ENCODE measurements at regions not wholly inside any gene's neighbourhood (a gene's known extent, or its start where the extent isn't known, plus 50 kb on each side); places are given as distances from the start of the nearest gene placed in this dataset.

DNA sequence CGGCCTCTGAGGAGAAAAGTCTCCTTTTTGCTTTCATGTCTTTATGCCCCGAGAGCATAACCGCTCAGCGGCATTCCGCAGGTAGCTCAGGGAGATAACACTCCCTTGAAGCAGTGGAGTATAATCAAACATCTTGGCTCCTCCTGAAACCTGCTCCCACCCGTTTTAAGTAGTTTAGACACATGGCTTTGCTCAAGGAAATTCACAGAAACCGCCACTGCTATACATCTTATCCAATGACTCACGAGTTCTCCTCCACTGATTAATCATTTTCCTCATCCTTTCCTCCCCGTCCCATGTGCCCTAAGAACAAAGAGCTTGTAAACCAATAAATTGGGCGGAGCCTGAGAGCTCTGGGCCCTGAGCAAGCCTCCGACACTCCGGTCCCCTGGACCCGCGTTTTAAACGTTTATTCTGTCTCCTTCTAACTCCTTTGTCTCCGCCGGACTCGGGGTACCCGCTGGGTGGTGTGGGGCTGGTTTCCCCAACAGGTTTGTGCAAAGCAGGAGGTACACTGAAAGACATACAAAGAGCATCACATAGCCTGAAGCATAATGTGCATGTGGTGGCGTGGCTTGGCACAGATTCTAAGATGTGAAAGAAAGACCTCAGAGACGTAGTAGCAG, 401.2 kb downstream of the TLL1 start:
- no peak for DNase-seq (ENCODE audit: low spot score)

DNA sequence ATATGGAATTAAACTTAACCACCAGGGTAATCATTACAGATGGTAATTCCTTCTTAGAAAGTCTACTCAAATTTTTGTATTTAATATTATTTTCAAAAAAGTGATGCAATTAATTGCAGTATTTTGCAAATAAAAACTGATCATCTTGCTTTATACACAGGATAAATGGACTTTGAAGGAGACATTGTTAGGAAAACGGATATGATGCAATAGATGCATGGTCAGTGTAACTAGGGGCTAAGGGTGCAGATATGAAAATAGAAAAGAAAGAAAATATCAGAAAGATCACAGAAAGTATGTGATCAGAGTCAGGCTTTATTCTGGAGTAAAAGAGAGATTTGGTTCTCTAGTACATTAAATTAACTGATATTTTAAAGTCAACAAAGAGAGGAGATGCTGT, 401.7 kb downstream of the TLL1 start:
- no peak for DNase-seq (ENCODE audit: low spot score)

DNA sequence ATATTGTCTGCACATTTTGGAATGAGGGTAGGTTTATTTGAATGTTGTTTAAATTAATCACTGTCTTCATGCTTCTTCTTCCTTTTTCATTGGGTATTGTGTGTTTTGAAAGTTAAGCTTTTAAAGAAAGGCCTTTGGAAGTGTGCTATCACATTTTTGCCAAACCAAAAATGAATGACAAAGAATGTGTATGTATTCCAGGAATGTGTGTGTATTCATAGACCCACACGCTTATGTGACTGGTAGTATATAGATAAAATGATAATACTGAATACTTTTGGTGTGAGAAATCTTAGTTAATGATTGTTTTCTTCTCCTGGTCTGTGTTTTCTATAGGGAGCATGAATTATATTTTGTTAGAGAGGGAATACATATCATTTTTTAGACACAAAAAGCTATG, 404.4 kb downstream of the TLL1 start:
- DNase-seq (ENCODE audit: low spot score): no peak

DNA sequence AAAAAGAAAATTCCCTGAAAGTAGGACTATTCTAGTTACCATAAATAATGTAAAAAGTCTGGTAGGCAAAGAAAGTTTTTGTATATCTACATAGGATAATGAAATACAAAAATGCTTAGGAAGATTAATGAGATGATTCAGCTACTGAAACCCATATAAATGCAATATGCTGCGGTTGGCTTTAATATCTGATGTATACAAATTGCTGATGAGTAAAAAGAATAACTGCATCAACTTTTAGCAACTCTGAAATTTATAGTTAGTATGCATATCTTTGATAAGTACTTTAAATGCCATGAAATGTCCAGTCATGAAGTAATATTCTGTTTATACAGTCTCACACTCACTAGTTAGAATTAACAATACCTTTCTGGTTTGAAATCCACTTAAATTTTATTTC, 404.8 kb downstream of the TLL1 start:
- no peak for DNase-seq (ENCODE audit: low spot score)

DNA sequence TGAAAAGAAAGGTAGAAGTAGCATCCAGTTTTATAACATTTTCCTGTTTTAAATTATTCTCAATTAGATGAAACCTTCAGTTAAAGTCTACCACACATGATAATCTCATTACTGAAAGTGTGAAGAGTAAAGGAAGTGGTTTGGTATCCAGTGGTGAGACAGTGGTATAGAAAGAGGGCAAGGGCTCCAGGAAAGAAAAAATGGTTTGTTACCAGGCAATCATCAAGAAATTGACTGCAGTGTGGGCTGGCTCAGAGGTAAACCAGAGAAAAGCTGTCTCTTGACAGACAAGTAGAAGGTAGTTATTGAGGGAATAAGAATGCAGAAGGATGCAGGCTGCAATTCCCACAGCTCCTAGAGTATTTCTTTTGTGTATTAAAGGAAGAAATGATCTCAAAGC, 406.2 kb downstream of the TLL1 start:
- no peak for DNase-seq (ENCODE audit: low spot score)

DNA sequence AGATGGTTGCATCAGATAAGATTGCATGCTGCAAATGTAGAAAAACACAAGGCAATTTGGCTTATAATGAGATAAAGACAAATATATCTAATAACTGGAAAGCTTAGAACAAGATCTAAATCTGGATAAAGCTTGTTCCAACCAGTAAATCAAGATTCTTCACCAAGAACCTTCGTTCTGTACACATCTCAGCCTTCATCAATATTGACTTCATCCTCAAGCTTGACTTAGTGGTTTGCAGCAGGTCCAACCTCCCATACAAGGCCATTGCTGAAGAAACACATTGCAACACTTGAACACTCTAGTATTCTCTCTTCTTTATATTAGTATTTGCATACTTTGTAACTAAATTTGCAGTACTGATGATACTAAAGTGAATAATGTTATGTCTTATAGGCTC, 407.6 kb downstream of the TLL1 start:
- no peak for DNase-seq (ENCODE audit: low spot score)

DNA sequence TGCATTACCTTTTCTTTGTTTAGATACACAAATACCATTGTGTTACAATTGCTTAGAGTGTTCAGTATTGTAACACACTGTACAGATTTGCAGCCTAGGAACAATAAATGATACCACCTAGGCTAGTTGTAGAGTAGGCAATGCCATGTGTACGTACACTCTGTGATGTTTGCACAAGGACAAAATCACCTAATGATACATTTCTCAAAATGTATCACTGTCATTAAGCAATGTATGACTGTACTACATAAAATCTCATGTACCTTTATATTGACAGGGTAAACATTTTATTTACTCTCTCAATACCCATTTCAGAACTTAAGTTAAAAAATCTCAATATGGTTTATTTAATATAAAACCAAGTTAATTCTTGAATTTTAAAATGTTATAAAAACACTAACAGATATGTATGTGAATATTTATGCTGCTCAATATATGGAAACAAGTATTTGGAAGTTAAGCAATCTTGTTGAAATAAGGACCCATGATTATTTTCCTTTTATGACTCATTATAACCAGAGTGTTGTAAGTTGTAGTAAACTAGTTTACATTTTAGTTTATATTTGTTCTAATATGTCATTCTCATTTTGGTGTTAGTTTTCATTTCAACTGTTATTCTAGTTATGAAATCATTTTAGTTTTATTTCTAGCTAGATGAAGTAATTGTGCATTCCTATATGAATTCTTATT, 409.2 kb downstream of the TLL1 start:
- DNase-seq (ENCODE audit: low spot score): no peak

DNA sequence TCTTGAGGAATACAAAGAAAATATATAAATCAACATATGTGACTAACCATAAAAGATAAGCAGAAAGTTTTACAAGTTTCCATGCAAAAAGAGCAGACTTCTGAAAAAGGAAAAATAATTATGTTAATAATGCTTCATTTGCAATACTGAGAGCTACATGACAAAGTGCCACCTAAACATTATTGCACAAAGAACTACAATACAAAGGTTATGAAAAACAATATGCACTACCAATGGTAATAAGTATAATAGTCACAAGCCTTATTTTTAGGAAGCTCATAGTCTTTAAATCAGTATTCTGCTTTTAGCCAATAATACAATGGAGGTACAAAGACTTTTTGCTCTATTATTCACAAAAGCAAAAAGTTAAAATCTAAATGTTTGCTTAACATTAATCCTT, 411.2 kb downstream of the TLL1 start:
- no peak for DNase-seq (ENCODE audit: low spot score)

DNA sequence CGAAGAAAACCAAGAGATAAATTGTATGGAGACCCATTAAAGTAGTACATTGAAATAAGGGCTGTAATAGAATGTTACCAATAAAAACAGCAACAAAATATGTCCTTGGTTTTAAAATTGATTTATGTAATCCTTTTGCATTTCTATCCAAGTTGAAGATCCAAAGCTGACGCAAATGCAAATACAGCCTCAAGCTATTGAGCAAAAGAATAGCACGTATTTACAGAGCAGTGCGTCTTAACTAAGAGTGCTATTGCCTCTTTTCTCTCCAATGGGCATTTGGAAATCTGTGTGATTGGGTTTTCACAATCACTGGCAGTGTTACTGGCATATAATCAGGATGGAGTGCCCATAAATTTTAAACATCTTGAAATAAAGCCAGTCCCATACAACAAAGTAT, 417.4 kb downstream of the TLL1 start:
- no peak for DNase-seq (ENCODE audit: low spot score)

DNA sequence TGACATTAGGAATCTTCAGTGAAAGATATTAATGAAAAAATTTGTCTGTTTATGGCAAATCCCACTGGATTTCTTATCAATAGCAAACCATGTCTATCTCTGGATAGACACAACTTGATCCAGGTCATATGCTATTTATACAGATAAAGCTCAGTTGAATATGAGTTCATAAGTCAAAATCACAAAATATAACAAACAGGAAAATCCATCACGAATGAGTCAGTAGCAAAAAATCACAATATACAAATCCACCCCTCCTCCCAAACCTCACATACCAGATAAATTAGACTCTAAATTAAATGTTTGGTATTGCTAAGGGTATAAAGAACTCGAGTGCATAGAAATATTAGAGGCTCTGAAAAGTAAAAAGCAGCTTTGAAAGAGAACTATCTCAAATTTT, 420.5 kb downstream of the TLL1 start:
- DNase-seq (ENCODE audit: low spot score): no peak

DNA sequence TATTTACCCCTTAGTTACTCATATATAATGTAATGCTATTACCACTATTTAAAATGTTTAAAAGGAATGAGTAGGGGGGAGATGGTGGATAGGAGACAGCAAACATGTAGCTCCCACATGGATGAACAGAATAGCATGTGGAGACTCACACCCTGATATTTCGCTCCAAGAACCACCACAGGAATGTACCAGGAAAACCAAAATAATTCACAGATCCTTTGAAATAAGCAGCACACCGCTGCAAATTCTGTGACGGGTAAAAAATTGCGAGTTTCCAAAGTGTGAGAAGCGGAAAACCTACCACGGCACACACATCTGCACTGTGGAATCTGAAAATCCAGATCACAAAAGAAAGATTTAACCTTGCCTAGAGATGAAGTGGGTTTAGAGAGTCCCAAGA, 428.2 kb downstream of the TLL1 start:
- DNase-seq (ENCODE audit: low spot score): no peak

DNA sequence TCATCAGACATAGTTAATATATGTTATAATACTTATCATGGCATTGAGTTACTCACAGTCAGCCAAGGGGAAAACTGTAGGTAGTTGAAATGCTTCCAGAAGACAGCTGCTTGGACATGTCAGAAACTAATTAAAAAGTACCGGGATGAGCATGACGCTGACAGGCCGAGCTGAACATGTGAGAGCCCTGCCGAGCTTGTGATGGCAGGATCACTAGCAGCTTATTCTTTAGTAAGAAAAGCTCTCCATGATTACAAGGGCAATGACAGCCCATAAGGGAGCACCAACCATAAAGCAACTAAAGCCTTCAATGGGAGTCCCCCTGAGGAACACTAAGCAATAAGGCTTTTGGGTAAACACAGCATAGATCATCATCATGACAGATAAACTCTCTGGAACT, 435.6 kb downstream of the TLL1 start:
- DNase-seq (ENCODE audit: low spot score): no peak

DNA sequence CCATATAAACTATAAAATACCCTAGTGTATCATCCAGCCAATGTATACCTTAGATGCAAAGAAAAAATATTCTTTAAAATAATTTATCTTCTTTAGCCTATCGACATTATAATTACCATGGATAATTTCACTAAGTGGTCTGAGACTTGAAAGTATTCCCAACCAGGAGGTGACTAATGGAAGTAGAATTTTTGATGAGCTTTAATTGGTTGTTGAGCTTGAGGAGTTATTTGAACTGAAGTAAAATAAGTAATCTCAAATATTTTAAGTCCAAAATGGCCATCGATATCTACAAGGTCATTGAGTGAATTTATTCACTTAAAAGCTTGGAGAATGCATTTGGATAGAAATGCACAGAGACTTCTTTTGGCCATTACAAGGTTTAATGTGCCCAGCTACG, 436.2 kb downstream of the TLL1 start:
- DNase-seq (ENCODE audit: low spot score): no peak

DNA sequence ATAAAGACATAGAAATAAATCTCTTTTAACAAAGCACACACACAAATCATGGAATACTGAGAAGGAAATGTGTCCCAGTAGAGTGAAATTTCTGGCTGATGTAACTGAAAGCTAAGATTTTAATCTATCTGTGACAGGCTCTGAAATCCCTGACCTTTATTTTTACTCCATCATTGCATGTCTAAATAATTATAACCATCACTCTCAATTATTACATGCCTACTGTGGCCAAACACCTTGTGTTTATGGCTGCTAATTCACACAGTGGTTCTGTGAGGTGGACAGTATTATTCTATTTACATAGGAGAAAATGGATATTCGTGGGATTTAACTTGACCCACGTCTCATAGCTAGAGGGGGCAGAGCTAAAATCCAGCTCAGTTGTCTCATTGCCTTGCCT, 438.1 kb downstream of the TLL1 start:
- DNase-seq (ENCODE audit: low spot score): no peak

DNA sequence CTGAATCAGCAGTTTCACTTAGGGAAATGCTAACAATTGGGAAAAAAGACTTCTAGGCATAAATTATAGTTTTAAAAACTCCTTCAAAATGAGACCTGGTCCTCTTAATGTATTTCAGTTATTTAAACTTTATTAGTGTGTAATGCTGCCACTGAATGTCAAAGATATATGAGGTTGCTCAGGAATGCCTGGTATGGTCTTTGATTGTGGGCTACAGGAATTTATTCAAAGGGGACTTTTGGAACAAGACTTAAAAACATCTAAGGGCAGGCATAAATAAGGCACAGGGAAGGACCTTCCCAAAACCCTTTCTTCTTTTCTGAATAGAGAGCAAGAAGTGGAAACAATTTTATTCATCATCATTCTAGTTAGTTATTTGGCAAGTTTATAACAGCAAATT, 439.1 kb downstream of the TLL1 start:
- no peak for DNase-seq (ENCODE audit: low spot score)

DNA sequence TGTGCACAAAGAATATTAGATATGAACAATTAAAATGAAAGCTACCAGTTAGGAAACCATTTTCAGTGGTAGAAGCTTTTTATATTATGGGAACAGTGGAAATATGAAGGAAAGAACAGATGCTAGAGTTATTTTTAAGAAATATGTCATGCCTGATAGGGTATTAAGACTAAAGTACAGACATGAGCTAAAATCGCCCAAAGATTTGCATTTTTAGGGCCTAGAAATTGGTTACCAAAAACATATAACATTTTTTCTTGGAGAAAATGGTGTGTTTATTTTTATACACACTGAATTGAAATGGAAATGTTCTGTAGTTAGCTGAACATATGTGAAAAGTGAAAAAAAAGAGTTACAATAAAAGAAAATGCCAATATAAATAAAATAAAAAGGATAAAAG, 441.9 kb downstream of the TLL1 start:
- DNase-seq (ENCODE audit: low spot score): no peak

DNA sequence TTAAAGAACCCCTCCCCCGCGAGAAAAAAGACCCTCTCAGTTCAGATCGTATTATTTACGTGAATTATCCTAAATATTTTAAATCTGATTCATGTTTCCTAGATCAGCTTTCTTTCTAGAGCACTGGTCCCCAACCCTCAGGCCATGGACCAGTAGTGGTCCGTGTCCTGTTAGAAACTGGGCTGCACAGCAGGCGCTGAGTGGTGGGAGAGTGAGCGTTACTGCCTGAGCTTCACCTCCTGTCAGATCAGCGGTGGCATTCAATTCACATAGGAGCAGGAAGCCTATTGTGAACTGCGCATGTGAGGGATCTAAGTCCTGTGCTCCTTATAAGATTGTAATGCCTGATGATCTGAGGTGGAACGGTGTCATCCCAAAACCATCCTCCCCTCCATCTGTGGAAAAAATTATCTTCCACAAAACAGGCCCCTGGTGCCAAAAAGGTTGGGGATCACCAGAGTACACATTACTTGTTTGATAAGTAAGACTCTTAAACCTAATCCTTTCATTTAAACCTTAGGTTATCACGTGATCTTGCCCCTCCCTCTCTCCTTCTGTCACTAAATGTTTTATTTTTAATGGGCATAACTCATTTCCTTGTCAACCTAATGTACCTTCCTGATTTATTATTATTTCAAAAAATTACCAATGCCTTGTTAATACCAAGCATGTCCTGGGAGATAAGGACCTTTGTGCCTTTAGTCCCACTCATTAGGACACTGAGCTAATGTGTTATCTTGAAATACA, 442.9 kb downstream of the TLL1 start:
- no peak for DNase-seq (ENCODE audit: low spot score)

DNA sequence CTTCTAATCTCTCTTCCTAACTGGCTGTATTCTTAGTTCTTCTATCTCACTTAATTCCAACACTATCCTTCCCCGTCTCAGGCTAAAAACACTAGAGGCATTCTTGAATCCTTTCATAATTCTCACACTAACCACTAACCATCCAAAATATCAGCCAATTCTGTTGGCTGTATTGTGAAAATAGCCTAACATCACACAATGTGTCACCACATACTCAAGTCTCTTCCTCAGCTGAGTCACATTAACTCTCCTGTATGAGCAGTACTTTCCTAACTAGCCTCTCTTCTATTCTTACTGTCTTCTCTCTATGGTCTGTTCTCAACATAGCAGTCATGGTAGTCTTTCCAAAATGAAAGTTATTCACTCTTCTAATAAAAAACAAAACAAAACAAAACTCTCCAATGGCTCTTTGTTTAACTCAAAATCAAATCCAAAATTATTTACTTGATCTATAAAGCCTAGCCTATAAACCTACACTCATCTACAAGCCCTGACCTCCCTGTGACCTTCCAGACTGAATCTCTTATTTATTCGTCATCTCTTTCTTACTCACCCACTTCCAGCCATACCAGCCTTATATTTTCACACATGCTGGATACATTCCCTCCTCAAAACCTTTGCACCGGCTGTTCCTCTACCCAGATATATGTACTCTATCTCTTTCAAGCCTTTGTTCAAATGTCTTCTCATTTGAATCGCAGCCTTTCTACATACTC, 445.9 kb downstream of the TLL1 start:
- DNase-seq (ENCODE audit: low spot score): no peak

DNA sequence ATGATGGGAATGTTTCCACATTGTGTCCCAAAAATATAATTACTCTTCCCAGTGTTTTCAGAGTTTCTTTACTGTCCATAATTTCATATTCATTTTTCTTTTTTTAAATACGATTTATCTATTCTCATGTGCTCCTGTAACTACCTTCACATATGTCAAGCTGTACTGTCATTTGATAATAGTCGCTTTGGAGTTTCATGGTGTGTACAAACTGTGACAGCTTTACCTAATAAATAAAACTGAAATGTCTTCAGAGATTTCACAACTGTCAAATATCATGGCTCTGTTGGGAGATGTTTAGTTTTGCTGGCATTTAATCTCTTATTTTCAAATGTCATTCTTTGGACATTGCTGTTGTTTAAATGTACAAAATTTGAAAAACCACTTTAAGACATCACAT, 450.2 kb downstream of the TLL1 start:
- DNase-seq (ENCODE audit: low spot score): no peak

DNA sequence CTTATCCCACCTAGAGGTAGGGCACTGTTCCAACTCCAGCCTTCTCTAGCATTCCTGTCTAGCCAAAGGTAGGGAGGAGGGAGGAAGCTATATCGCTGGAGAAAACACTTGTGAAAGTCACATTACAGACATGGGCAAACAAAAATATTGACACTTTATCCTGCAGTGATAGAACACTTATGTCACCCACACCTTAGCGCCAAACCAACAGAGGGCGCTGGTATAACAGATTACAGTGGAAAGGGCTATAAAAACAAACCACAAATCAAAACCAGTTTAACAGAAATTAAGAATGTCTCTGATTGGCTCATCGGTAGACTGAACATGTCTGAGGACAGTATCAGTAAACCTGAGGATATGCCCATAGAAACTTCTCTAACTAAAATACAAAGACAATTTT, 451.3 kb downstream of the TLL1 start:
- DNase-seq (ENCODE audit: low spot score): no peak

DNA sequence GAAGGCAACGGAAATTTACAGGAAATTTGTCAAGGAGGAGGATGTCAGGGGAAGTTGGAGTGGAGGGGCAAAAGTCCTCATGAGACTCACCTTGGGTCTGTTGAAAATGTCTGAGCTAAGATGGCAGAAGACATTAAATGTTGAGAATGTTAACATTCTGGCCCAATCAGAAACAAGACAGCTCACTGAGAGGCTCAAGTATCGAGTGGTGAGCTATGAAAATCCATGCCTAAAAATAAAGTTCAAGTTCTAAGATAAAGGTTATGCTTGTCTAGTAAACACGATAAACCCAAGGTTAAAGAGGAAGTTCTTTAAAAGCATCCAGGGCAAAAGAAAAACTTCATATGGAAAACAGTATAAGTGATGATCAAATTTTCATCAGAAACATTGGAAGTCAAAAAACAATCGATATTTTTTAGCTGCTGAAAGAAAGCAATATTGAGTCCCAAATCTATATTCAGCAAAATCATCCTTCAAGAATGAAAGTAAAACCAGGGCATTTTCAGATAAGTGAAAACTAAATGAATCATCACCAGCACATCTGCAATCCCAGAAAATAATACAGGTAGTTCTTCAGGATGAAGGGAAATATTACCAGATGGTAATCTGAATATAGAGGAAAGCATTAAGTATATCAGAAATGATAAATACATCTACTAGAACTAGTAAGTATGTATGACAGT, 462.4 kb downstream of the TLL1 start:
- DNase-seq (ENCODE audit: low spot score): no peak

DNA sequence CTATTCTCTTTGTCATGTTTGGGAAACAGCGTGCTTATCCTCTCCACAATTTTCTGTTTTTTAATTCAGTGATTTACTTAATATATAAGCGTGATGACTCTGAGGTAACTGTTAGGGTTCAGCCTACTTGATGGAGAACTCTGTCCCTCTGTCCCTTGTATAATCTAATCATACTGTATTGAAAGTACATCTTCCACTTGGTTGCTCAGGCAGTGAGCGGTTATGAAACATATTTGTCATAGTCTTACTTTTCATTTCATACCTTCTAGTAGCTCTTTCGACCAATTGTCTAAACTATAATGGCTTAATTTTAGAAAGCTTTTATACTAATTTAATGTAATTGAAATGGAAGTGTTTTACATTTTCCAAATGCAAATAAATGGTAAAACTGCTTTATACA, 469.0 kb downstream of the TLL1 start:
- no peak for DNase-seq (ENCODE audit: low spot score)
